AG09309 (cell line): ENCODE measurements at regions not wholly inside any gene's neighbourhood (a gene's known extent, or its start where the extent isn't known, plus 50 kb on each side); places are given as distances from the start of the nearest gene placed in this dataset.

ENCODE experiments used
- DNase-seq: peaks from one replicate; pipeline ENCODE4 v3.0.0-alpha.2; 2010; ENCODE audit warnings: low read depth
- H3K4me3 ChIP-seq: 2 replicates; pipeline ENCODE4 v1.5.1; 2011; ENCODE audit warnings: mild to moderate bottlenecking, low read depth, low read length, moderate library complexity; ENCODE audit not compliant: control insufficient read depth
- TF ChIP-seq, protein P1 (sequence below): IDR thresholded peaks from 2 replicates; pipeline ENCODE4 v1.5.1; 2011; ENCODE audit warnings: mild to moderate bottlenecking, low read depth, low read length, inconsistent platforms; ENCODE audit not compliant: insufficient read depth, control insufficient read depth; ENCODE audit errors: missing control alignments

DNA sequence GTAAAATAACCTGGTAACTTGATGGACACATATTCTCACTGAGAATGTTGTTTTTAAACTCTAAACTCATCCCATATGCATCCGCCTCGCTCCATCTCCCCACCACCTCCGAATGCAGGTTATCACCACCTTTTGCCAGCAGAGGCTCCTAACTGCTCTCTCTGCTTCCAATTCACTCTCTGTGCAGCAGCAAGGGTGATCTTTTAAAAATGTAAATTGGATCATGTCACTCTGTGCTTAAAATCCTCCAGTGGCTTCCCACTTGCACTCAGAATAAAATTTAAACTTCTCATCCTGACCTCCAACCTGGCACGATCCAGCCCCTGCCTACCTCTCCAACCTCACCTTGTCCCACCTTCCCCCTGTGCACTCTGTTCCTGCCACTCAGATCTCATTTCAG, 317.2 kb downstream of the ZSWIM6 start:
- TF ChIP-seq, protein P1, sequence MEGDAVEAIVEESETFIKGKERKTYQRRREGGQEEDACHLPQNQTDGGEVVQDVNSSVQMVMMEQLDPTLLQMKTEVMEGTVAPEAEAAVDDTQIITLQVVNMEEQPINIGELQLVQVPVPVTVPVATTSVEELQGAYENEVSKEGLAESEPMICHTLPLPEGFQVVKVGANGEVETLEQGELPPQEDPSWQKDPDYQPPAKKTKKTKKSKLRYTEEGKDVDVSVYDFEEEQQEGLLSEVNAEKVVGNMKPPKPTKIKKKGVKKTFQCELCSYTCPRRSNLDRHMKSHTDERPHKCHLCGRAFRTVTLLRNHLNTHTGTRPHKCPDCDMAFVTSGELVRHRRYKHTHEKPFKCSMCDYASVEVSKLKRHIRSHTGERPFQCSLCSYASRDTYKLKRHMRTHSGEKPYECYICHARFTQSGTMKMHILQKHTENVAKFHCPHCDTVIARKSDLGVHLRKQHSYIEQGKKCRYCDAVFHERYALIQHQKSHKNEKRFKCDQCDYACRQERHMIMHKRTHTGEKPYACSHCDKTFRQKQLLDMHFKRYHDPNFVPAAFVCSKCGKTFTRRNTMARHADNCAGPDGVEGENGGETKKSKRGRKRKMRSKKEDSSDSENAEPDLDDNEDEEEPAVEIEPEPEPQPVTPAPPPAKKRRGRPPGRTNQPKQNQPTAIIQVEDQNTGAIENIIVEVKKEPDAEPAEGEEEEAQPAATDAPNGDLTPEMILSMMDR: no peak
- DNase-seq: no peak
- H3K4me3 ChIP-seq: no peak overlapping the region

DNA sequence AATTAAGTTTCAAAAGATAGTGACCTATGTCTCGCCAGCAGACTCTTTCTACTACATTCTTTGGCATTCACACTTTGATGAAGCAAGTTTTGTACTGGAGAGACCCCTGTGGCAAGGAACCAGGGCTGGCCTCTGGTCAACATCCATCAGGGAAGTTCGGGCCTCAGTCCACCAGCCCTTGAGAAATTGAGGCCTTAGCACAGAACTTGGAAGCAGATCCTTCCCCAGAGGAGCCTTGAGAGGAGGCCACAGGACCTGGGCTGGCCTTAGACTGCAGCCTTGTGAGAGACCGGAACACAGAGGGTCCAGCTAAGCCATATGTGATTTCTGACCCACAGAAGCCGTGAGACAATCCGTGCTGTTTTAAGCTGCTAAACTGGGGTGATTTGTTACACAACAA, 317.9 kb downstream of the ZSWIM6 start:
- H3K4me3 ChIP-seq: no peak overlapping the region
- TF ChIP-seq, protein P1: no peak
- no peak for DNase-seq

DNA sequence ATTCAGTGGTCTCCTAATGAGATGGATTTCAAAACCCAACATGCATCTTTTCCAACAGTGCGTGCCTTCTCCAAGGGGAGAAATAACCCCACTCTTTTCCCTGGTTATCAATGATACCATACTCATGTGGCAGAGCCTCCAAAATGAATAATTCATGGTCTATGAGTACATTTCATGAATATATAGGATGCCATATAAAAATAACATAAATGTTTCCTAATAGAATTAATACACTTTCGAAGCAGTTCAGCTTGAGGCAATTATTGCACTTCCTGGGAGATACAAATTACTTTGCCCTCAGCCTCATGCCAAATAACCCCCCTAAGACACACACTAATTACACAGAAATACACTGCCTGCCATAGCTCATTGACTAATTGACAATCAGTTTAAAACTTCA, 318.6 kb downstream of the ZSWIM6 start:
- H3K4me3 ChIP-seq: no peak overlapping the region

DNA sequence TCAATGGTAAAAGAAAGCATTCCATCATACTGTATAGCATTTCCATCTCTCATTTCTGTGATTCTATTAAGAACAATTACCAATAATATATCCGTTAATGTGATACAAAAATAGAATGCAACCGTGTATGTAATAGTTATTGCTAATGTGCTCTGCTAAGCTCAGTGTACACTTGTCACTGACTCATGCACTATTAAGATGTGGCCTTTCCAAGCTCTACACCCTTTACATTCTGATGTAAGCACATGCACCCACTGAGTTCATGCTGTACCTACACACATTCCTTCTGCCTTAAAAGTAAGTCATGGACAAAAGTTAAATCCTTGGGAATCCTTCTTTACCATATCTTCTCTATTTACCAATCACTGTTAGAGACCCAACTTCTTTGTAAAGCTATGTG, 319.1 kb downstream of the ZSWIM6 start:
- DNase-seq: no peak
- TF ChIP-seq, protein P1: no peak
- H3K4me3 ChIP-seq: no peak overlapping the region

More for the DNA sequence above, 318.6 kb downstream of the ZSWIM6 start:
- no peak for DNase-seq
- TF ChIP-seq, protein P1: no peak

DNA sequence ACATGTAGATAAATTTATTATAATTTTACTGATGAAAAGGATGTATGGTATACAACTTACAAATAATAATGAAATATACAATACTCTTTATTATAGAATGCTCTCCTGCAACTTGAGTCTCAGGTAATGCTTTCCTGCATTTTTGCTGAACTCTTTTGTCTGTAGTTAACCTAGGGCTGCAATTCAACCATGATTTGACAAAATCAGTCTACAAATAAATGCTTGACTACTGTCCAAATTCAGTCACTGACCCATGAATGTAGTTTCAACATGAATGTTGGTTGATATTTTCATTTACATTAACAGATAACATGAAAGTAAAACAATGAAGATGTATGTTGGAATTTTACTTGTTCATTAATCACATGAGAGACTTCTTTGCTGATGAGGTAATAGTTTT, 320.9 kb downstream of the ZSWIM6 start:
- TF ChIP-seq, protein P1: no peak
- no peak for DNase-seq

DNA sequence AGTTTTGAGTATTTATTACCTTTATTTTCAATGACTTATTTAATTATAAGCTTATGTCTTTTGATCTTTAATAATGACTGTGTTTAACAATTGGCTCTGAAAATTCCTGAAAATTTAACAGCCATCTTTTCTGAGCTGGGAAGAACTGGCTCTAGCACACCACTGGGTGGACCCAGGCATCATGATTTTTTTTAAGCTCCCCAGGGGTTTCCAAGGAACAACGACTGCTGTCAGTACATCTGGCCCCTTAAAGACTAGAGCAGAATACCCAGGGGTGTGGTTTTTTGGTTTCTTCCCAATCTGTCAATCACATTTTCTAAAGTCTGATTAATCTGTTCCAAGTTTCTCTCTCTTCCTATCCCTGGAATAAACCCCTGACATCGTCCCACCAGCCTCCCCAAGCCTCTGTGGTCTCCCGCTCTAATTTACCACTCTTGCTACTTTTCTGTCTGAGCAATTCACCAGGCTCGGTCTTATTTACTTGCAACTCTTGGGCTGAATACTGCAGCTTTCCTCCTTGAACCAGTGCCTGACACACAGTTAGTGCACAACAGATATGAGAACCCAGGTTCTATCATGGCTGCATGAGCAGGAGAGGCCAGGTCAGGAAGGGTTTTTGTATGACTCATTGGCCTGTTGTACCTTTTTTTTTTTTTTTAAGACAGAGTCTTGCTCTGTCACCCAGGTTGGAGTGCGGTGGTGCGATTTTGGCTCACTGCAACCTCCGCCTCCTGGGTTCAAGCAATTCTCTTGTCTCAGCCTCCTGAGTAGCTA, 321.9 kb downstream of the ZSWIM6 start:
- H3K4me3 ChIP-seq: no peak overlapping the region
- DNase-seq: no peak
- TF ChIP-seq, protein P1: no peak

More for the DNA sequence above, 320.9 kb downstream of the ZSWIM6 start:
- no peak overlapping the region for H3K4me3 ChIP-seq
